Fibroblast of the aortic adventitia (primary cell): ENCODE measurements at regions not wholly inside any gene's neighbourhood (a gene's known extent, or its start where the extent isn't known, plus 50 kb on each side); places are given as distances from the start of the nearest gene placed in this dataset.

Experiments used
- DNase-seq: peaks from one replicate; pipeline ENCODE4 v3.0.0-alpha.2; 2010; ENCODE audit warnings: low read depth
- H3K4me3 ChIP-seq: 2 replicates; pipeline ENCODE4 v1.5.1; 2011; ENCODE audit warnings: low read depth, mild to moderate bottlenecking, control low read depth, low read length, moderate library complexity
- TF ChIP-seq, protein P1 (sequence below): IDR thresholded peaks from 2 replicates; pipeline ENCODE4 v1.5.1; 2011; ENCODE audit warnings: mild to moderate bottlenecking, low read length, control low read depth, inconsistent platforms; ENCODE audit not compliant: insufficient read depth

DNA sequence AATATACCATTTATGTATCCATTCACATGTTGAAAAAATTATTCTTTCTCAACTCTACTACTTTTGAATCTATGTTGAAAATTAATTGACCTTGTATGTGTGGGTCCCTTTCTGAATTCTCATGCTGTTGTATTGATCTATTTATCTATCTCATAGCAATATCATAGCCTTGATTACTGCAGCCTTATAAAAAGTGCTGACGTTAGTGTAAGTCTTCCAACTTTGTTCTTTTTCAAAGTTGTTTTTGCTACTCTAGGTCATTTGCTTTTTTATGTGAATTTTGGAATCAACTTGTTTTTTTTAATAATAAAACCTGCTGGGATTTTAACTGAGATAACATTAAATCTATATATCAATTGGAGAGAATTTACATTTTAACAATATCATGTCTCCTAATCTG lies 52.2 kb upstream of the PAX3 start:
- TF ChIP-seq, protein P1, sequence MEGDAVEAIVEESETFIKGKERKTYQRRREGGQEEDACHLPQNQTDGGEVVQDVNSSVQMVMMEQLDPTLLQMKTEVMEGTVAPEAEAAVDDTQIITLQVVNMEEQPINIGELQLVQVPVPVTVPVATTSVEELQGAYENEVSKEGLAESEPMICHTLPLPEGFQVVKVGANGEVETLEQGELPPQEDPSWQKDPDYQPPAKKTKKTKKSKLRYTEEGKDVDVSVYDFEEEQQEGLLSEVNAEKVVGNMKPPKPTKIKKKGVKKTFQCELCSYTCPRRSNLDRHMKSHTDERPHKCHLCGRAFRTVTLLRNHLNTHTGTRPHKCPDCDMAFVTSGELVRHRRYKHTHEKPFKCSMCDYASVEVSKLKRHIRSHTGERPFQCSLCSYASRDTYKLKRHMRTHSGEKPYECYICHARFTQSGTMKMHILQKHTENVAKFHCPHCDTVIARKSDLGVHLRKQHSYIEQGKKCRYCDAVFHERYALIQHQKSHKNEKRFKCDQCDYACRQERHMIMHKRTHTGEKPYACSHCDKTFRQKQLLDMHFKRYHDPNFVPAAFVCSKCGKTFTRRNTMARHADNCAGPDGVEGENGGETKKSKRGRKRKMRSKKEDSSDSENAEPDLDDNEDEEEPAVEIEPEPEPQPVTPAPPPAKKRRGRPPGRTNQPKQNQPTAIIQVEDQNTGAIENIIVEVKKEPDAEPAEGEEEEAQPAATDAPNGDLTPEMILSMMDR = no peak
- no peak for DNase-seq

DNA sequence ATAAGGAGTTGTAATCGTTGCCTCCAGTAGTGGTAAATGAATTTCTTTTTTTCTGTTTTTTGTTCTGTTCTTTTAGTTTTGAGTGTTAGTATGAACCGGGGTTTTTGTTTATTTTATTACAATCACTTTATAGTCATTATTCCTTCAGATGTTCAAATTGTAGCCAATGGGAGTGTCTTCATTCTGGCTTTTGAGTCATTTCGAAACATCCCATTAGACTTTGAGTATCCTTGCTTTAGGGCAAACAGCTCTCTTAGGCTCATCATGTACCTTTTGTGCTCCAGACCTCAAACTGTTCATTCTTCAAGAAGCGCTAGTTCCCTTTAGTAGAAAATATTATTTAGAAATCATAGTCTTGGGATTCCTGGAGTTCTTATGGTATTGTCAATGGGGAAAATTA lies 54.2 kb upstream of the PAX3 start:
- no peak overlapping the region for H3K4me3 ChIP-seq
- DNase-seq = no peak
- TF ChIP-seq, protein P1 = no peak

More for the DNA sequence above, 52.2 kb upstream of the PAX3 start:
- no peak overlapping the region for H3K4me3 ChIP-seq

DNA sequence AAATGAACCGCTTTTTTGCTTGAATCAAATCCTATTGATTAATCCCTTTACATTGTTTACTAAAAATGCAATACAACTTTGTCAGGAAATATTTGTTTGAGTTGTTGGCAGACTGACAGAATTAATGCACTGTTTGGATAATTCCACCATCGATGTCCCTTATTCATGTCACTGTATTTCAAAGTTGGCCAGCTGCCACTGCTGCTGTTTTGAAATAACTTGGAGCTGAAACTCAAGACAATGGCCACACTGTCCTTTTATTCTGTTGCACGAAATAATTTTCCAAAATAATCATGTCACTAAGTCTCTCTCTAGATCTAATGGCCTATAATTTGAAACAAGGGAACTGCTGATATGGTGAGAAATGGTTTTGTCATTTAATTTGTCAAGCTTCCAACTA lies 55.2 kb upstream of the PAX3 start:
- TF ChIP-seq, protein P1 = no peak
- no peak overlapping the region for H3K4me3 ChIP-seq
- DNase-seq = no peak

DNA sequence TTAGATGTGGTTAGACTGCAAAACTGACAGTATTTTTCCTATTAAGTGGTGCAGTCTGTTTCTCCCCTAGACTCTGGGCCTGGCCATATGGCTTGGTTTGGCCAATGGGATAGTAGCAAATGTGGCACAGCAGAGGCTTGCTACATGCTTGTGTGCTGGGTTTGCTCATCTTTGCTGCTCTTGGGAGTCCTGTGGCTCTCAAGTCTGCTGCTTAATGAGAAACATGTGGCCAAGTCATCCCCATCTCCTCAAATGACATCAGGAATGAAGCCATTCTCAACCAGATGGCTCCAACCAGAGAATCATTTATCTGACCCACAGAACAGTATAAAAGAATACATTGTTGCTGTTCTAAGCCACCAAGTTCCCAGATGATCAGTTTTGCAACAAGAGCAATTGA lies 57.1 kb upstream of the PAX3 start:
- TF ChIP-seq, protein P1 = no peak
- DNase-seq = no peak
- H3K4me3 ChIP-seq = no peak overlapping the region

DNA sequence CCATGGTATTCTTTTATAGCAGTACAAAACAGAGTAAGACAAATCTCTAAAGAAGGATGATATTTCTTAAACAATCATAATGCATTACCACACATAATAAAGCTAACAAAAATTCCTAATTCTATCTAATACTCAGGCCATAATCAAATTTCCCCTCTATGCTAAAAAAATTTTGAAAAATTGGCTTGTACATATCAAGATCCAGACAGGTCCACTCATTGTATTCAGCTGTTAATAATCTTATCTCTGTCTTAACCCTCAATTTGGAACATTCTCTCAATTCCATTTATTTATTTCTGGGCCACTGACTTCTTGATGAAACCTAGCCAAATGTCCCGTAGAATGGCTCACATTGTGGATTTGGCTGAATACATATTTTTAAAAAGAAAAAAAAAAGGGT lies 59.1 kb upstream of the PAX3 start:
- TF ChIP-seq, protein P1 = no peak
- DNase-seq = no peak
- H3K4me3 ChIP-seq = no peak overlapping the region

DNA sequence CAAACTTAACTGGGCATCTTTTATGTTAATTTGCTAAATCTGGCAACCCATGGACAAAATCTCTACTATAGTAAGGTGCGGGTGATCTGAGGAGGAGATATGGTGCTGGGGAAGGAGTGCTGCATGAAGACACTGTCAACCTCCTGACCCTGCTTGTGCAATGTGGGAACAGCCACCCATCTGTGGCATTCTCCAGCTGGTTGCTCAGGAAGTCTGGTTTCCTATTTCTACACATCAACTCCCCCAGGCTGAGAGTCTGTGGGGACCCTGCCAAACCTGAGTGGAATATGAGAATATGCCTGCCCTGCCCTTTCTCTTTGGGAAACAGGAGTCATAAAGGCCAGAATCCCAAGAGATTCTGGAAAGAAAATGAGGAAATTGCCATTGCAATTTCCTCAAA lies 60.1 kb upstream of the PAX3 start:
- TF ChIP-seq, protein P1 = no peak
- peak; percentile 33 for DNase-seq
- H3K4me3 ChIP-seq = no peak overlapping the region

DNA sequence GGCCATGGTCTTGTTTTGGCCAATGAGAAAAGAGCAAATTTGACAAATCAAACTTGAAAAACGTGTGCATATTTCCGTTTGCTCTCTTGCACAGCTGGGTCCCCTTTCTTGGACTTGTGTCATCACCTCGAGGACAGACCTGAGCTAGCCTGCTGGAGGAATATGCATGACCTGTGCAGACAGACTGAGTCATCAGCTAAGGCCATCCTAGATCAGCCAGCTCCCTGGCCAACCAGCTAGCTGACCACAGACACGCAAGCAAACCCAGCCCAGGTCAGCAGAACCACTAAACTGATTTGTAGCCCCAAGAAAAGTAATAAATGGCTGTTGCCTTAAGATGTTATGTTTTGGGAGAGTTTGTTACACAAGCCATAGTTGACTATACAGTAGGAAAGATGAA lies 61.3 kb upstream of the PAX3 start:
- no peak overlapping the region for H3K4me3 ChIP-seq
- TF ChIP-seq, protein P1 = no peak
- DNase-seq = no peak
